OCI-LY3 (cell line): ENCODE measurements at regions not wholly inside any gene's neighbourhood (a gene's known extent, or its start where the extent isn't known, plus 50 kb on each side); places are given as distances from the start of the nearest gene placed in this dataset.

Experiments
- CTCF ChIP-seq: fragments of 200-600, 300-600 bp; sonication (generic); IDR thresholded peaks from 2 replicates; pipeline ENCODE4 v1.5.1; 2014; ENCODE audit warnings: antibody characterized with exemption, low read length, low read depth
- EZH2phosphoT487 ChIP-seq: fragments of 200-600 bp; shearing (Covaris generic); IDR thresholded peaks from 2 replicates; pipeline ENCODE4 v1.6.1; 2018; ENCODE audit warnings: antibody characterized with exemption, mixed run types, low read depth

DNA sequence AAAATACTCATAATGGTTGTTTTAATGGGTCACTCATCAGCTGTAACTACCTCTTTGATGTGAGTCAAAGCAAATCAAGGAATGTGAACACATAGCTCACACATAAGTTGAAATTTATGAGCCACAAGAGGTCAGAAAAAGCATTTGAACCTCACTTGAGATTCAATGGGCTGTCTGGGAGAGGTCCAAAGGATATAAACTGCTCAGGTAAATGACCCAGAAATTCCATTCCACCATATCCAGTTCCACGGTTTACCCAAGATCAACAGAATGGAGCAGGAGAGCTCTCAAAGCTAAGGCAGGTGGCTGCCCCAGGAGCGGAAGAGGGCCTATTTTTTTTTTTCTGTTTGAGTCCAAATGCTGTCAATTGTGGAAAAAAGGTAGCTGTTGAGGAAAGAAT, 464.1 kb downstream of the TNS1 start:
- no peak for TF ChIP-seq CTCF
- TF ChIP-seq EZH2phosphoT487, result no peak
